IMR-90 (cell line): ENCODE measurements at regions not wholly inside any gene's neighbourhood (a gene's known extent, or its start where the extent isn't known, plus 50 kb on each side); places are given as distances from the start of the nearest gene placed in this dataset.

Experiments
- ATAC-seq: fragments of 200-7000 bp; cut with Tn5 transposase; 2 replicates; pipeline ENCODE4 v1.9.1; 2020; ENCODE audit warnings: low read depth, mild to moderate bottlenecking, moderate library complexity
- BruUV-seq: library from RNA; stranded (reverse); fragments of 400-500 nt; replicated peaks from 2 replicates; lab custom pipeline; 2021; lab: Mats Ljungman, UMichigan
- CTCF ChIA-PET: fragments of 300-600 bp; formaldehyde crosslinking; extraction: SDS; loops from one replicate; lab custom pipeline; 2021; ENCODE audit warnings: antibody characterized with exemption; lab: Yijun Ruan, JAX
- POLR2A ChIA-PET: fragments of 300-600 bp; sonication (Branson Sonifier 250); formaldehyde crosslinking; loops from one replicate; lab custom pipeline; 2022; ENCODE audit warnings: antibody characterized with exemption; ENCODE audit not compliant: unreplicated experiment; lab: Charles Lee
- DNase-seq: peaks from one replicate; pipeline ENCODE4 v3.0.0; 2013
- H2AFZ ChIP-seq: replicated peaks from 2 replicates; pipeline ENCODE3; 2013; ENCODE audit warnings: low read length, mild to moderate bottlenecking; ENCODE audit not compliant: poor library complexity
- H2AK5ac ChIP-seq: 2 replicates; pipeline ENCODE4 v1.6.1; 2013; ENCODE audit warnings: low read depth, low read length, inconsistent platforms
- H2AK9ac ChIP-seq: replicated peaks from 2 replicates; pipeline ENCODE3; 2013; ENCODE audit warnings: mild to moderate bottlenecking, low read depth, low read length, moderate library complexity; ENCODE audit not compliant: poor library complexity
- H2BK120ac ChIP-seq: 2 replicates; pipeline ENCODE4 v1.6.1; 2013; ENCODE audit warnings: low read depth, low read length, inconsistent platforms
- H2BK15ac ChIP-seq: 3 replicates; pipeline ENCODE4 v1.6.1; 2013; ENCODE audit warnings: low read depth, low read length, inconsistent platforms
- H2BK20ac ChIP-seq: 2 replicates; pipeline ENCODE4 v1.6.1; 2013; ENCODE audit warnings: low read depth, mild to moderate bottlenecking, inconsistent platforms, low read length, moderate library complexity
- H2BK5ac ChIP-seq: 2 replicates; pipeline ENCODE4 v1.6.1; 2013; ENCODE audit warnings: mild to moderate bottlenecking, low read depth, low read length, inconsistent platforms; ENCODE audit not compliant: poor library complexity, severe bottlenecking
- H3K14ac ChIP-seq: replicated peaks from 2 replicates; pipeline ENCODE4 v1.6.1; 2013; ENCODE audit warnings: low read depth, low read length, inconsistent platforms
- H3K18ac ChIP-seq: 2 replicates; pipeline ENCODE4 v1.6.1; 2013; ENCODE audit warnings: low read depth, low read length, control low read depth
- H3K23ac ChIP-seq: 2 replicates; pipeline ENCODE4 v1.6.1; 2013; ENCODE audit warnings: low read depth, low read length, inconsistent platforms
- H3K27ac ChIP-seq: 2 replicates; pipeline ENCODE4 v1.5.1; 2013; ENCODE audit warnings: mild to moderate bottlenecking, control low read depth, low read length; ENCODE audit not compliant: insufficient read depth
- H3K27me3 ChIP-seq: 2 replicates; pipeline ENCODE4 v1.6.1; 2013; ENCODE audit warnings: low read length; ENCODE audit not compliant: control insufficient read depth, insufficient read depth
- H3K36me3 ChIP-seq: 2 replicates; pipeline ENCODE4 v1.6.1; 2013; ENCODE audit warnings: low read length, mixed read lengths; ENCODE audit not compliant: control insufficient read depth, insufficient read depth
- H3K4ac ChIP-seq: 2 replicates; pipeline ENCODE4 v1.6.1; 2013; ENCODE audit warnings: low read depth, low read length, inconsistent platforms
- H3K4me1 ChIP-seq: 2 replicates; pipeline ENCODE4 v1.6.1; 2013; ENCODE audit warnings: low read length, mixed read lengths; ENCODE audit not compliant: control insufficient read depth, insufficient read depth
- H3K4me2 ChIP-seq: 2 replicates; pipeline ENCODE4 v1.6.1; 2013; ENCODE audit warnings: low read depth, mild to moderate bottlenecking, control low read depth, low read length, moderate library complexity
- H3K4me3 ChIP-seq: 2 replicates; pipeline ENCODE4 v1.5.1; 2013; ENCODE audit warnings: low read depth, mild to moderate bottlenecking, control low read depth, low read length, moderate library complexity; ENCODE audit not compliant: insufficient read depth
- H3K56ac ChIP-seq: 2 replicates; pipeline ENCODE4 v1.6.1; 2013; ENCODE audit warnings: low read length, inconsistent platforms; ENCODE audit not compliant: insufficient read depth; ENCODE audit errors: extremely low read depth
- H3K79me1 ChIP-seq, 2 experiments: 2 replicates each; pipeline ENCODE4 v1.6.1; 2013; ENCODE audit warnings: low read length in 2 of 2, inconsistent platforms in 1 of 2, low read depth in 1 of 2
- H3K9ac ChIP-seq: 2 replicates; pipeline ENCODE4 v1.6.1; 2013; ENCODE audit warnings: low read depth, low read length, control low read depth
- H3K9me1 ChIP-seq: 2 replicates; pipeline ENCODE4 v1.6.1; 2013; ENCODE audit warnings: low read length, inconsistent platforms; ENCODE audit not compliant: insufficient read depth
- H3K9me3 ChIP-seq: 2 replicates; pipeline ENCODE4 v1.6.1; 2013; ENCODE audit warnings: low read length; ENCODE audit not compliant: control insufficient read depth, insufficient read depth
- H4K20me1 ChIP-seq: 2 replicates; pipeline ENCODE4 v1.6.1; 2013; ENCODE audit warnings: low read length, inconsistent platforms; ENCODE audit not compliant: insufficient read depth
- H4K5ac ChIP-seq: 2 replicates; pipeline ENCODE4 v1.6.1; 2013; ENCODE audit warnings: mild to moderate bottlenecking, low read depth, low read length, control low read depth
- H4K8ac ChIP-seq, 2 experiments: 2 replicates each; pipeline ENCODE4 v1.6.1; 2013; ENCODE audit warnings: low read depth in 2 of 2, low read length in 2 of 2, control low read depth in 1 of 2, inconsistent platforms in 1 of 2
- H4K91ac ChIP-seq: 2 replicates; pipeline ENCODE4 v1.6.1; 2013; ENCODE audit warnings: low read depth, low read length, inconsistent platforms; ENCODE audit not compliant: insufficient read depth
- RAD21 ChIP-seq: IDR thresholded peaks from 2 replicates; pipeline ENCODE4 v1.6.1; 2012; ENCODE audit warnings: low read length, improper control_type of control experiment
- WGBS, 2 experiments: methylation state at CpG; one replicate each; pipeline versions ENCODE4 v1.1.5 to v1.1.7; 2013; ENCODE audit warnings: missing lambda C conversion rate in 2 of 2; ENCODE audit not compliant: insufficient read length in 1 of 2; ENCODE audit errors: extremely low coverage in 2 of 2; 5-methylcytosine and 5-hydroxymethylcytosine counted together
- dilution Hi-C: fragments of 300-500 bp; cut with HindIII; formaldehyde crosslinking; loops from one replicate; pipeline ENCODE4 v1.14.3; 2018; ENCODE audit warnings: low sequenced_read_pairs; ENCODE audit not compliant: unreplicated experiment
- in situ Hi-C: fragments of 300-500 bp; cut with MboI; formaldehyde crosslinking; loops from 3 replicates; pipeline ENCODE4 v1.14.3; 2019; ENCODE audit warnings: low sequenced_read_pairs, inconsistent platforms, mixed read lengths
- intact Hi-C: fragments of 100-400 bp; cut with micrococcal nuclease; formaldehyde crosslinking; loops from 2 replicates; pipeline ENCODE4 v1.10.0; 2022

DNA sequence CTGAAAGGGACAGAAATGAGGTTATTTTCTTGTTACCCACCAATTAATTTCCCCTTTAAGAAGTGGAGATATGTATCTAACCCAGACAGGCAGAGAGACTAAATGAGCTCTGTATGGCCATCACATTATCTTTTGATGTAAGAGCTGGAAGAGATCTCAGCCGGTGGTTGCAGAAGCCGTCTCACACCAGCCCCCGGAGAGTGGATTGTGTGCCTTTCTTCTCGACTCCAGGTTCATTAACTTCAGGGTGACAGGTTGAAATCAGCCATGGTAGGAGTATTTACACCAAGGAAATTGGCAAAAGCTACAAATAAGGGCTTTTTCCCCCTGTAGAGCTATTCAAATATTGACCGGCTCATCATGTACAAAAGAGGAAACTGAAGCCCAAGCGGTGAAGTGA is 580.3 kb upstream of the CADM1 start:
- Histone ChIP-seq H2AFZ (no peak overlapping the region), H4K5ac (no peak overlapping the region), H3K27ac (no peak overlapping the region), H3K9me3 (no peaks in the 10 kb centered on the region), H3K4me1 (no peaks in the 10 kb centered on the region), H2AK9ac (no peak overlapping the region), H2AK5ac (no peak overlapping the region), H3K36me3 (no peaks in the 10 kb centered on the region), H3K9me1 (no peaks in the 10 kb centered on the region), H2BK5ac (no peak overlapping the region), H2BK15ac (no peak overlapping the region), H3K4me2 (no peak overlapping the region), H4K20me1 (no peaks in the 10 kb centered on the region), H3K56ac (no peak overlapping the region), H3K14ac (no peak overlapping the region), H2BK120ac (no peak overlapping the region), H3K4ac (no peak overlapping the region), H3K23ac (no peak overlapping the region), H4K8ac (no peak overlapping the region), H3K18ac (no peak overlapping the region), H3K27me3 (no peaks in the 10 kb centered on the region), H3K4me3 (no peak overlapping the region), H3K79me1 (no peaks in the 10 kb centered on the region), H2BK20ac (no peak overlapping the region), H4K91ac (no peak overlapping the region), H3K9ac (no peak overlapping the region)
- in situ Hi-C loops (no loop called here), dilution Hi-C loops (no loop called here), intact Hi-C loops (no loop called here)
- no TSS peak for BruUV-seq
- ATAC-seq (no peak), DNase-seq (no peak)
- WGBS, 2 experiments, result no CpG with 5 or more reads among the region's 6 CpGs
- TF ChIP-seq RAD21, result no peak
- ChIA-PET CTCF (no interaction called here), POLR2A (no interaction called here)
